K562 (cell line): ENCODE measurements at regions not wholly inside any gene's neighbourhood (a gene's known extent, or its start where the extent isn't known, plus 50 kb on each side); places are given as distances from the start of the nearest gene placed in this dataset.

Experiments used
- ATAC-seq: fragments of 200-7000 bp; cut with Tn5 transposase; 3 replicates; pipeline ENCODE4 v1.9.1; 2020; ENCODE audit warnings: moderate library complexity
- BruUV-seq: library from RNA; stranded (reverse); fragments of 400-500 nt; replicated peaks from 2 replicates; lab custom pipeline; 2021; lab: Mats Ljungman, UMichigan
- CTCF ChIA-PET: fragments of 300-600 bp; formaldehyde crosslinking; extraction: SDS; loops from one replicate; lab custom pipeline; 2021; ENCODE audit warnings: low intra/inter-chr PET ratio; lab: Yijun Ruan, JAX
- POLR2A ChIA-PET: fragments of 300-600, 350-650 bp; sonication (Branson Sonifier 250); formaldehyde crosslinking; extraction: SDS; loops from one replicate; lab custom pipeline; 2021; ENCODE audit warnings: antibody characterized with exemption, inconsistent platforms; lab: Yijun Ruan, JAX
- DNase-seq, 4 experiments: peaks; one replicate each; pipeline versions ENCODE4 v3.0.0 to v3.0.0-alpha.2; 2011 to 2018; ENCODE audit warnings: low spot score in 3 of 4, mixed read lengths in 3 of 4; ENCODE audit errors: extremely low read depth in 1 of 4
- FAIRE-seq: peaks from 2 replicates; lab custom pipeline; 2011; peaks lifted over from hg19 to GRCh38; lab: Jason Lieb, UNC
- H2AFZ ChIP-seq: 2 replicates; pipeline ENCODE4 v1.6.0; 2011; ENCODE audit warnings: low read depth, low read length, control low read depth, inconsistent platforms
- H3K27ac ChIP-seq: fragments of 200-600 bp; 3 replicates; pipeline ENCODE4 v1.8.0; 2011; ENCODE audit warnings: low read depth, mild to moderate bottlenecking, control low read depth, inconsistent platforms, low read length, moderate library complexity, mixed read lengths; ENCODE audit errors: extremely low read depth
- H3K27me3 ChIP-seq, 2 experiments: fragments of 300-600 bp in 1 of 2; 2 replicates in 1 of 2; 3 replicates in 1 of 2; pipeline versions ENCODE4 v1.6.0 to v1.8.0; 2011; ENCODE audit warnings: inconsistent platforms in 2 of 2, low read length in 2 of 2, mild to moderate bottlenecking in 1 of 2, mixed read lengths in 1 of 2, moderate library complexity in 1 of 2; ENCODE audit not compliant: control insufficient read depth in 2 of 2, insufficient read depth in 2 of 2
- H3K36me3 ChIP-seq: fragments of 300-600 bp; 3 replicates; pipeline ENCODE4 v1.8.0; 2011; ENCODE audit warnings: mild to moderate bottlenecking, low read length, inconsistent platforms; ENCODE audit not compliant: control insufficient read depth, insufficient read depth
- H3K4me1 ChIP-seq, 2 experiments: fragments of 200-600 bp in 1 of 2; replicated peaks in 1 of 2; 2 replicates in 1 of 2; 3 replicates in 1 of 2; pipeline versions ENCODE4 v1.5.1 to v1.8.0; 2011; ENCODE audit warnings: inconsistent platforms in 2 of 2, low read length in 2 of 2, mild to moderate bottlenecking in 1 of 2, mixed read lengths in 1 of 2, moderate library complexity in 1 of 2; ENCODE audit not compliant: control insufficient read depth in 2 of 2, insufficient read depth in 2 of 2
- H3K4me2 ChIP-seq: 2 replicates; pipeline ENCODE4 v1.6.1; 2011; ENCODE audit warnings: low read length, control low read depth, inconsistent platforms, mixed read lengths; ENCODE audit not compliant: insufficient read depth
- H3K4me3 ChIP-seq: fragments of 200-600 bp; sonication (generic), shearing (Covaris generic); 2 replicates; pipeline ENCODE4 v1.5.1; 2016; ENCODE audit warnings: control low read depth, inconsistent platforms
- H3K79me2 ChIP-seq: fragments of 200-600 bp; 3 replicates; pipeline ENCODE4 v1.8.0; 2011; ENCODE audit warnings: low read length, inconsistent platforms; ENCODE audit not compliant: control insufficient read depth, insufficient read depth
- H3K9ac ChIP-seq, 2 experiments: 2 replicates each; pipeline versions ENCODE4 v1.6.0 to v1.6.1; 2011; ENCODE audit warnings: low read depth in 2 of 2, low read length in 2 of 2, control low read depth in 1 of 2, inconsistent platforms in 1 of 2, mild to moderate bottlenecking in 1 of 2, mixed read lengths in 1 of 2; ENCODE audit not compliant: insufficient read depth in 1 of 2
- H3K9me1 ChIP-seq: one replicate; pipeline ENCODE4 v1.6.0; 2011; ENCODE audit warnings: inconsistent platforms, mild to moderate bottlenecking, low read length, moderate library complexity; ENCODE audit not compliant: control insufficient read depth, insufficient read depth
- H3K9me3 ChIP-seq: replicated peaks from 2 replicates; pipeline ENCODE4 v1.5.1; 2011; ENCODE audit warnings: low read depth, low read length, inconsistent platforms; ENCODE audit not compliant: control insufficient read depth, insufficient read depth
- H4K20me1 ChIP-seq: replicated peaks from 2 replicates; pipeline ENCODE4 v1.6.1; 2011; ENCODE audit warnings: low read length, inconsistent platforms, mixed read lengths; ENCODE audit not compliant: control insufficient read depth, insufficient read depth
- BCLAF1 ChIP-seq, 2 experiments: fragments of 450-650 bp in 1 of 2; IDR thresholded peaks; 2 replicates each; pipeline ENCODE4 v1.6.1; 2011 to 2017; ENCODE audit warnings: low read depth in 2 of 2, antibody characterized with exemption in 1 of 2, borderline replicate concordance in 1 of 2, low read length in 1 of 2, mild to moderate bottlenecking in 1 of 2, mixed read lengths in 1 of 2; ENCODE audit not compliant: control insufficient read depth in 1 of 2
- COPS2 ChIP-seq: fragments of 450-650 bp; conservative IDR thresholded peaks from 2 replicates; pipeline ENCODE4 v1.6.1; 2016; ENCODE audit warnings: mild to moderate bottlenecking, moderate library complexity
- NFIC ChIP-seq: fragments of 450-650 bp; IDR thresholded peaks from 2 replicates; pipeline ENCODE4 v1.6.1; 2017; ENCODE audit warnings: mild to moderate bottlenecking, inconsistent platforms
- NFIX ChIP-seq: fragments of 250-450 bp; sonication (Bioruptor Pico); IDR thresholded peaks from 2 replicates; pipeline ENCODE4 v1.4.0; 2020; ENCODE audit warnings: low read depth, mild to moderate bottlenecking, moderate library complexity
- WGBS: fragments of 100-300 bp; shearing (Covaris generic); methylation state at CpG from one replicate; pipeline ENCODE4 v1.1.6; 2016; ENCODE audit warnings: low coverage, mixed read lengths; ENCODE audit not compliant: insufficient coverage; ENCODE audit errors: missing lambda C conversion rate; 5-methylcytosine and 5-hydroxymethylcytosine counted together
- in situ Hi-C: fragments of 300-500 bp; cut with MboI; formaldehyde crosslinking; loops from 4 replicates; pipeline ENCODE4 v1.15.0; 2018; ENCODE audit warnings: inconsistent platforms, mixed read lengths
- intact Hi-C: fragments of 100-400 bp; cut with micrococcal nuclease; formaldehyde crosslinking; loops from 2 replicates; pipeline ENCODE4 v1.14.2; 2022

GRCh38 chr13:50701469-50701868 lies 142.0 kb downstream of the DLEU7 start:
- Histone ChIP-seq H3K27me3 (no peaks in the 10 kb centered on the region), H3K36me3 (no peaks in the 10 kb centered on the region), H4K20me1 (no peaks in the 10 kb centered on the region), H3K27ac (no peak overlapping the region), H3K4me3 (no peak overlapping the region), H3K4me1 (no peaks in the 10 kb centered on the region), H3K9me3 (no peaks in the 10 kb centered on the region), H3K9ac (no peak overlapping the region), H3K9me1 (no peaks in the 10 kb centered on the region), H2AFZ (no peak overlapping the region), H3K4me2 (no peak overlapping the region), H3K79me2 (no peaks in the 10 kb centered on the region)
- DNase-seq (no peak), ATAC-seq (no peak), FAIRE-seq (no peak)
- ChIA-PET CTCF (no interaction called here), POLR2A (no interaction called here)
- no peak for TF ChIP-seq COPS2
- TF ChIP-seq NFIX, result peak; percentile 17; the same call in 1 of the 2 replicates
- peak; percentile 79 for TF ChIP-seq NFIC
- no peak for TF ChIP-seq BCLAF1 (IDR thresholded peaks at IDR 0.05; ENCODE audit: borderline replicate concordance in 1 of 2, control insufficient read depth in 1 of 2, low read depth in 2 of 2, low read length in 1 of 2)
- in situ Hi-C loops (no loop called here), intact Hi-C loops (no loop called here)
- 5% methylated on average over 2 of the region's 2 CpGs for WGBS
- no TSS peak for BruUV-seq
